Neural progenitor cell (in vitro differentiated cells): ENCODE measurements at regions not wholly inside any gene's neighbourhood (a gene's known extent, or its start where the extent isn't known, plus 50 kb on each side); places are given as distances from the start of the nearest gene placed in this dataset.
A peak's percentile ranks its signal among the peaks of the same experiment; 100 is the strongest.

Experiments
- DNase-seq: peaks from one replicate; pipeline ENCODE4 v3.0.0-alpha.2; 2016; ENCODE audit warnings: low spot score
- H2AFZ ChIP-seq: fragments of 200-600 bp; sonication (generic); replicated peaks from 2 replicates; pipeline ENCODE4 v1.6.1; 2016; ENCODE audit warnings: antibody characterized with exemption
- H3F3A ChIP-seq: fragments of 200-600 bp; sonication (generic); 2 replicates; pipeline ENCODE4 v1.6.1; 2016; ENCODE audit warnings: antibody characterized with exemption, low read depth
- H3K27ac ChIP-seq: fragments of 200-600 bp; sonication (generic); 2 replicates; pipeline ENCODE4 v1.5.1; 2016; ENCODE audit warnings: mild to moderate bottlenecking
- H3K27me3 ChIP-seq: fragments of 200-600 bp; sonication (generic); 2 replicates; pipeline ENCODE4 v1.6.1; 2016; ENCODE audit warnings: mild to moderate bottlenecking, moderate library complexity
- H3K36me3 ChIP-seq: fragments of 200-600 bp; sonication (generic); 2 replicates; pipeline ENCODE4 v1.5.1; 2016
- H3K4me1 ChIP-seq: fragments of 200-600 bp; sonication (generic); 2 replicates; pipeline ENCODE4 v1.6.1; 2016; ENCODE audit warnings: mixed run types
- H3K4me2 ChIP-seq: fragments of 200-600 bp; sonication (generic); 2 replicates; pipeline ENCODE4 v1.6.1; 2016
- H3K4me3 ChIP-seq: fragments of 200-600 bp; sonication (generic); 2 replicates; pipeline ENCODE4 v1.5.1; 2016
- H3K79me2 ChIP-seq: fragments of 200-600 bp; sonication (generic); 2 replicates; pipeline ENCODE4 v1.6.1; 2016; ENCODE audit warnings: low read depth
- H3K9ac ChIP-seq: fragments of 200-600 bp; sonication (generic); 2 replicates; pipeline ENCODE4 v1.6.1; 2016
- H3K9me3 ChIP-seq: fragments of 200-600 bp; sonication (generic); 2 replicates; pipeline ENCODE4 v1.5.1; 2016; ENCODE audit warnings: low read depth
- H4K20me1 ChIP-seq: fragments of 200-600 bp; sonication (generic); 2 replicates; pipeline ENCODE4 v1.6.1; 2016; ENCODE audit warnings: low read depth
- H3K27ac Mint-ChIP-seq: 3 replicates; pipeline ENCODE4 v1.8.0; 2021; ENCODE audit warnings: mixed read lengths
- H3K27me3 Mint-ChIP-seq: 2 replicates; pipeline ENCODE4 v1.8.0; 2022; ENCODE audit warnings: low read depth, mild to moderate bottlenecking, inconsistent platforms, moderate library complexity, mixed read lengths; ENCODE audit not compliant: insufficient read depth
- H3K36me3 Mint-ChIP-seq: 3 replicates; pipeline ENCODE4 v1.8.0; 2021; ENCODE audit warnings: mixed read lengths
- H3K4me1 Mint-ChIP-seq: 3 replicates; pipeline ENCODE4 v1.8.0; 2021; ENCODE audit warnings: mixed read lengths
- H3K4me3 Mint-ChIP-seq: 3 replicates; pipeline ENCODE4 v1.8.0; 2021; ENCODE audit warnings: mild to moderate bottlenecking, moderate library complexity, mixed read lengths
- H3K9me3 Mint-ChIP-seq: 3 replicates; pipeline ENCODE4 v1.8.0; 2020; ENCODE audit warnings: mixed read lengths
- EZH2 ChIP-seq: fragments of 200-600 bp; sonication (generic); IDR thresholded peaks from 2 replicates; pipeline ENCODE4 v1.6.1; 2017; ENCODE audit warnings: antibody characterized with exemption, mild to moderate bottlenecking, moderate library complexity
- EZH2phosphoT487 ChIP-seq: fragments of 200-600 bp; sonication (generic); IDR thresholded peaks from 2 replicates; pipeline ENCODE4 v1.6.1; 2017; ENCODE audit warnings: antibody characterized with exemption
- TF ChIP-seq, protein P1 (sequence below): fragments of 200-600 bp; sonication (generic); IDR thresholded peaks from 2 replicates; pipeline ENCODE4 v1.5.1; 2017; ENCODE audit warnings: antibody characterized with exemption, mild to moderate bottlenecking

DNA sequence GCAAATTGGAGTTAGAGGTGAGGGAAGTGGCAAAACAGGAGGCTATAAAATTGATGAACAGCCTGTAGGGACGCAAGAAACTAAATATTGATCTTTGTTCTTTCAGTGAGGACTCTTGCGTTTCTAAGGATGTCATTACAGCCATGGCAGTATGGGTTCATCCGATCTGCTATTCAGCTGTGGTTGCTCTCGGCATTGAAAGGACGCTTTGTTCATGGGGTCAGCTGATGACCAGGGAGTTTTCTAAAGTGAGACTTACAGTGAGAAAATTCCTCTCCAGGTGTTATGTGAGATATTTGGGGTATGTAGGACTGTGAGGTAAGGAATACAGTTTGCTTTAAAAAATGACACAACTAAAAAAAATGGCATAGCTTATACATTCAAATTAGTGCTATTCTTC lies 52.7 kb upstream of the PELI1 start:
- H3K9me3 ChIP-seq: no peaks in the 10 kb centered on the region
- Mint-ChIP-seq H3K36me3 (no peaks in the 10 kb centered on the region), H3K9me3 (peaks cover 2% of the 10 kb centered on the region), H3K4me3 (no peak overlapping the region), H3K27ac (no peak overlapping the region), H3K27me3 (no peaks in the 10 kb centered on the region), H3K4me1 (peaks cover 15% of the 10 kb centered on the region)
- H3K36me3 ChIP-seq: no peaks in the 10 kb centered on the region
- H3K9ac ChIP-seq: no peak overlapping the region
- H3K4me2 ChIP-seq: peak overlapping the region; percentile 21
- peak; percentile 30 for DNase-seq
- TF ChIP-seq EZH2phosphoT487 (no peak), EZH2 (no peak)
- TF ChIP-seq, protein P1, sequence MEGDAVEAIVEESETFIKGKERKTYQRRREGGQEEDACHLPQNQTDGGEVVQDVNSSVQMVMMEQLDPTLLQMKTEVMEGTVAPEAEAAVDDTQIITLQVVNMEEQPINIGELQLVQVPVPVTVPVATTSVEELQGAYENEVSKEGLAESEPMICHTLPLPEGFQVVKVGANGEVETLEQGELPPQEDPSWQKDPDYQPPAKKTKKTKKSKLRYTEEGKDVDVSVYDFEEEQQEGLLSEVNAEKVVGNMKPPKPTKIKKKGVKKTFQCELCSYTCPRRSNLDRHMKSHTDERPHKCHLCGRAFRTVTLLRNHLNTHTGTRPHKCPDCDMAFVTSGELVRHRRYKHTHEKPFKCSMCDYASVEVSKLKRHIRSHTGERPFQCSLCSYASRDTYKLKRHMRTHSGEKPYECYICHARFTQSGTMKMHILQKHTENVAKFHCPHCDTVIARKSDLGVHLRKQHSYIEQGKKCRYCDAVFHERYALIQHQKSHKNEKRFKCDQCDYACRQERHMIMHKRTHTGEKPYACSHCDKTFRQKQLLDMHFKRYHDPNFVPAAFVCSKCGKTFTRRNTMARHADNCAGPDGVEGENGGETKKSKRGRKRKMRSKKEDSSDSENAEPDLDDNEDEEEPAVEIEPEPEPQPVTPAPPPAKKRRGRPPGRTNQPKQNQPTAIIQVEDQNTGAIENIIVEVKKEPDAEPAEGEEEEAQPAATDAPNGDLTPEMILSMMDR: no peak
- H3K27me3 ChIP-seq: no peaks in the 10 kb centered on the region
- H4K20me1 ChIP-seq: no peaks in the 10 kb centered on the region
- H3K79me2 ChIP-seq: no peaks in the 10 kb centered on the region
- peaks cover 10% of the 10 kb centered on the region for H3K4me1 ChIP-seq
- H3F3A ChIP-seq: no peaks in the 10 kb centered on the region
- H3K27ac ChIP-seq: no peak overlapping the region
- peak overlapping the region; percentile 70 for H2AFZ ChIP-seq
- no peak overlapping the region for H3K4me3 ChIP-seq

DNA sequence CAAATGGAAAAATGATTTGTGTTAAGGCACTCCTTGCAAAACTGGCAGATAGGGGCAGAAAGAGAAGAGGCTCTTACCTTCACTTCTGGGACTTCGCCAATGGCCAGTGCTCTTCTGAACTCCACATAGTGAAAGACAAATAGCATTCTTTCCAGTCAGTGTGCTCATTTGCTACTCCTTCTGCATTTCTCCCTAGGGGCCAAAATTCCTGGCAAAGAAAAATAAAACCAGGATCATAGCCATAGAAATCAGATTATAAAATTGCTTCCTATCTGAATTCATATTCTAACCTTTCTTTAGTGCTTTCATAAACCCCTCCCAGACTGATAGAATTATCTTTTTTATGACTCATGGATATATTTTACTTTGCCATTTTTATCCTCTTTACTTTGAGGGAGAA lies 56.9 kb upstream of the PELI1 start:
- H3K36me3 Mint-ChIP-seq: no peaks in the 10 kb centered on the region
- TF ChIP-seq, protein P1: no peak
- TF ChIP-seq EZH2 (no peak), EZH2phosphoT487 (no peak)
- Histone ChIP-seq H4K20me1 (no peaks in the 10 kb centered on the region), H3K79me2 (no peaks in the 10 kb centered on the region), H3K4me2 (no peak overlapping the region), H3K9me3 (no peaks in the 10 kb centered on the region), H3K27ac (no peak overlapping the region), H3K4me3 (no peak overlapping the region), H3K27me3 (no peaks in the 10 kb centered on the region), H3K4me1 (peaks cover 21% of the 10 kb centered on the region), H3F3A (no peaks in the 10 kb centered on the region), H3K36me3 (no peaks in the 10 kb centered on the region), H2AFZ (no peak overlapping the region), H3K9ac (no peak overlapping the region)
- H3K27me3 Mint-ChIP-seq: no peaks in the 10 kb centered on the region
- H3K4me3 Mint-ChIP-seq: no peak overlapping the region
- DNase-seq: no peak
- no peaks in the 10 kb centered on the region for H3K9me3 Mint-ChIP-seq
- H3K4me1 Mint-ChIP-seq: peaks cover 44% of the 10 kb centered on the region
- H3K27ac Mint-ChIP-seq: no peak overlapping the region

DNA sequence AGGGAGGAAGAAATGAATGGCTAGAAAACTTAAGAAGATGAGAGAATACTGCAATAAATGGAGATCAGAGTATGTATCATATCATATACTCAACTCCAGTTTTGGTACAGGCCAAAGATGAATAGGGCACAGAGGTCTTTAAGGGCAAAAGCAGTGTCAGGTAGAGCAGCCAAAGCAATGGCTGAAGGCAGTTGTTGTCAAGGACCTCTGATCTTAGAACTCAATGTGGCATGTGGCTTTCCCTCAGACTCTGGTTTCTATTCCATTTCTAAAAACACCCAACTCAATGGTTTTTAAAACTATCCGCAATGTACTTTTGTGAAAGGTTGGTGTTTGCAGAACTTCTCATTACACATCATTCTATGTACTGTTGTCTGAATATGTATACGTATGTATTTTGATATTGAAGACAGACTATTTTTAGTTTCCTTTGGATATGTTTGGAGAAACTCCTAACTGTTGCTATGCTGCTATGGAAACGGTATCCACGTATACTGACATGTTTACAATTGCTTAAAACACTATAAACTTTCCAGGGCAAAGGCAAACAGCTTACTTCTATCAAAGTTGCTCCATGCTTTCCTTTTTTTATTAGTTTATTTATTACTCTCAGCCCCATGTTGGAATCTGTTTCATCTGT lies 58.1 kb upstream of the PELI1 start:
- Mint-ChIP-seq H3K9me3 (no peaks in the 10 kb centered on the region), H3K27me3 (no peaks in the 10 kb centered on the region), H3K36me3 (no peaks in the 10 kb centered on the region), H3K4me3 (no peak overlapping the region), H3K4me1 (peaks cover 38% of the 10 kb centered on the region), H3K27ac (no peak overlapping the region)
- Histone ChIP-seq H3K4me1 (peaks cover 12% of the 10 kb centered on the region), H3K4me2 (no peak overlapping the region), H3K9me3 (no peaks in the 10 kb centered on the region), H3K9ac (no peak overlapping the region), H3K4me3 (no peak overlapping the region), H3F3A (no peaks in the 10 kb centered on the region), H3K79me2 (no peaks in the 10 kb centered on the region), H4K20me1 (no peaks in the 10 kb centered on the region), H3K36me3 (no peaks in the 10 kb centered on the region), H3K27ac (no peak overlapping the region), H3K27me3 (no peaks in the 10 kb centered on the region), H2AFZ (no peak overlapping the region)
- no peak for DNase-seq
- TF ChIP-seq EZH2phosphoT487 (no peak), EZH2 (no peak)
- TF ChIP-seq, protein P1: no peak
